Mucosa of descending colon (tissue), 3 donors: ENCODE measurements at regions not wholly inside any gene's neighbourhood (a gene's known extent, or its start where the extent isn't known, plus 50 kb on each side); places are given as distances from the start of the nearest gene placed in this dataset.

Source experiments
- ATAC-seq: fragments of 200-7000 bp; cut with Tn5 transposase; one replicate; pipeline ENCODE4 v1.9.1; 2020; ENCODE audit warnings: mild to moderate bottlenecking, moderate library complexity
- DNase-seq, 3 donors: peaks; one replicate each; pipeline ENCODE4 v3.0.0-alpha.2; 2020
- H3K36me3 ChIP-seq: fragments of 200-600 bp; one replicate; pipeline ENCODE4 v1.8.0; 2021; ENCODE audit warnings: low read depth, mild to moderate bottlenecking
- H3K4me1 ChIP-seq: fragments of 200-600 bp; one replicate; pipeline ENCODE4 v1.8.0; 2021; ENCODE audit warnings: low read depth, mild to moderate bottlenecking
- H3K4me3 ChIP-seq: fragments of 200-600 bp; one replicate; pipeline ENCODE4 v1.8.0; 2021; ENCODE audit warnings: mild to moderate bottlenecking
- H3K9me3 ChIP-seq: fragments of 200-600 bp; one replicate; pipeline ENCODE4 v1.8.0; 2021; ENCODE audit warnings: mild to moderate bottlenecking
- intact Hi-C, 2 donors: fragments of 100-400 bp; cut with DNase I in 1 of 2; cut with micrococcal nuclease in 1 of 2; formaldehyde crosslinking; loops; one replicate each; pipeline versions ENCODE4 v1.11.0 to v1.11.1; 2022; cut with DNase I, micrococcal nuclease
- TF ChIP-seq, protein P1 (sequence below): fragments of 200-600 bp; IDR thresholded peaks from one replicate; pipeline ENCODE4 v1.8.0; 2022; ENCODE audit warnings: antibody characterized with exemption, mild to moderate bottlenecking
- donor health status: DM: no; HTN: no; CAD: no; lungs with moderate emphysema.
- donor health status: DM: no; HTN: no; CAD: no.
- donor health status: DM: no; HTN: yes; CAD: no.

DNA sequence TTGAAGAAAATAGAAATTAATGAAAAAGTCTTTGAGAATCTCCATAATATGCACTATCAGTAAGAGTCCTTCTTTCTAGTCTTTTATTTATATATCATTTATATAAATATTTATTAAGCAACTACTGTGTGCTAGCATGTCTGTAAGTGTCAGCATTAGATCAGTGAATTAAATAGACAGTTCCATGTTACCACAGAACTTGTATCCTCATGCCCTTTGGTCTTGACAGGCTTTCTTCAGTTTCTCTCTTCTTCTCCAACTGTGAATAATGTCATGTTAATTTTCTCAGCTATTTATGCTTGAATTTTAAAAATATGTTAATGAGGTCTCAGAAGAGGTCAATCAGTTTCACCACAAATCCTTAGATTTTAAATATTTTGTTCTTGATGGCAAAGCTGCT is 389.6 kb upstream of the TRAM1L1 start:
- Histone ChIP-seq H3K4me1 (no peaks in the 10 kb centered on the region), H3K36me3 (no peaks in the 10 kb centered on the region), H3K9me3 (no peaks in the 10 kb centered on the region), H3K4me3 (no peak overlapping the region)
- intact Hi-C loops, result no loop called here
- DNase-seq (no peak), ATAC-seq (no peak)
- TF ChIP-seq, protein P1, sequence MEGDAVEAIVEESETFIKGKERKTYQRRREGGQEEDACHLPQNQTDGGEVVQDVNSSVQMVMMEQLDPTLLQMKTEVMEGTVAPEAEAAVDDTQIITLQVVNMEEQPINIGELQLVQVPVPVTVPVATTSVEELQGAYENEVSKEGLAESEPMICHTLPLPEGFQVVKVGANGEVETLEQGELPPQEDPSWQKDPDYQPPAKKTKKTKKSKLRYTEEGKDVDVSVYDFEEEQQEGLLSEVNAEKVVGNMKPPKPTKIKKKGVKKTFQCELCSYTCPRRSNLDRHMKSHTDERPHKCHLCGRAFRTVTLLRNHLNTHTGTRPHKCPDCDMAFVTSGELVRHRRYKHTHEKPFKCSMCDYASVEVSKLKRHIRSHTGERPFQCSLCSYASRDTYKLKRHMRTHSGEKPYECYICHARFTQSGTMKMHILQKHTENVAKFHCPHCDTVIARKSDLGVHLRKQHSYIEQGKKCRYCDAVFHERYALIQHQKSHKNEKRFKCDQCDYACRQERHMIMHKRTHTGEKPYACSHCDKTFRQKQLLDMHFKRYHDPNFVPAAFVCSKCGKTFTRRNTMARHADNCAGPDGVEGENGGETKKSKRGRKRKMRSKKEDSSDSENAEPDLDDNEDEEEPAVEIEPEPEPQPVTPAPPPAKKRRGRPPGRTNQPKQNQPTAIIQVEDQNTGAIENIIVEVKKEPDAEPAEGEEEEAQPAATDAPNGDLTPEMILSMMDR, result no peak

DNA sequence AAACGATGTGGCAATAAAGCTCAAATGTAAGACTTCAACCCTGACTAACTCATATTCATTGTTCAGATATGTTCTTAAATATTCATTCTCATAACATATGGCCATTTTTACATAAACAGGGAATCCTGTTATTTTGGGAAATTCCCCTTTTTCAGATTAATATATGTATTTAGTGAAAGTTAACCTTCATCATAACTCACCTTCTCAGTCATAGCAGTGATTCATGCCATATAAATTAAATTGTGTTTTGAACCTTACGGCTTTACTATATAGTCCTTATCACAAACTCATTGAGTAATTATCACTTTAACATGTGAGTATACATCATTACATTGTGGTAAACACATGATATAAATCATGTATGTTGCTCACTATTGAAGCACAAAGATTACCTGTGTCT is 392.5 kb upstream of the TRAM1L1 start:
- DNase-seq (no peak), ATAC-seq (no peak)
- Histone ChIP-seq H3K36me3 (no peaks in the 10 kb centered on the region), H3K4me1 (no peaks in the 10 kb centered on the region), H3K9me3 (no peaks in the 10 kb centered on the region), H3K4me3 (no peak overlapping the region)
- TF ChIP-seq, protein P1, result no peak
- intact Hi-C loops, result no loop called here

DNA sequence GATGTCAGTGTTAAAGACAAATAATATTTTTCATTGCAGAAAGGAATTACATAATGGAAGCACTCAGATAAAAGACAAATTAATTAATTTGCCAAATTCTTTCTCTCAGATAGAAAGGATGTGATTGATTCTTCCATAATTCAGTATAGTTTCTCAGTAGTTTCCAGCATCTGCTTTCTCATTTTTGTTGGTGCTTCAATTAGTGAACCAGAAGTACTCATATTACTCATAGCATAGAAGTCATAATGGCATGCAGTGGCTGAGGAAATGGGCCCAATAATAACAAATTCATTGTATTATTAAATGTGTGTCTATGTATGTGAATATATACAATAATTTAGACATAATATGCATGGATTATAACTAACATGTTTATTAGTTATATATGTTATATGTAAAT is 393.3 kb upstream of the TRAM1L1 start:
- no peak for DNase-seq
- TF ChIP-seq, protein P1, result no peak
- intact Hi-C loops, result no loop called here

DNA sequence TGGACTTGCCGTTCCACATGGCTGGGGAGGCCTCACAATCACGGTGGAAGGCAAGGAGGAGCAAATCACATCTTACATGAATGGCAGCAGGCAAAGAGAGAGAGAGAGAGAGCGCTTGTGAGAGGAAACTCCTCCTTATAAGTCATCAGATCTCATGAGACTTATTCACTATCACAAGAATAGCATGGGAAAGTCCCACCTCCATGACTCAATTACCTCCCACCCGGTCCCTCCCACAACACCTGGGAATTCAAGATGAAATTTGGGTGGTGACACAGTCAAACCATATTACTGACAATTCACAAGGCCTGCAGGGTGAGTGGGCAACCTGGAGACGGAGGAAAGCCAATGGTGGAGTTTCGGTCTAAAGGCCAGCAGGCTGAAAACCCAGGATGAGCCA is 394.3 kb upstream of the TRAM1L1 start:
- no peak overlapping the region for H3K4me3 ChIP-seq
- no peaks in the 10 kb centered on the region for H3K36me3 ChIP-seq
- DNase-seq, result no peak
- TF ChIP-seq, protein P1, result no peak
- H3K9me3 ChIP-seq, result no peaks in the 10 kb centered on the region
- no peak for ATAC-seq
- no peaks in the 10 kb centered on the region for H3K4me1 ChIP-seq
- intact Hi-C loops, result no loop called here

More for the DNA sequence above, 393.3 kb upstream of the TRAM1L1 start:
- Histone ChIP-seq H3K36me3 (no peaks in the 10 kb centered on the region), H3K4me3 (no peak overlapping the region), H3K4me1 (no peaks in the 10 kb centered on the region), H3K9me3 (no peaks in the 10 kb centered on the region)
- ATAC-seq, result no peak

DNA sequence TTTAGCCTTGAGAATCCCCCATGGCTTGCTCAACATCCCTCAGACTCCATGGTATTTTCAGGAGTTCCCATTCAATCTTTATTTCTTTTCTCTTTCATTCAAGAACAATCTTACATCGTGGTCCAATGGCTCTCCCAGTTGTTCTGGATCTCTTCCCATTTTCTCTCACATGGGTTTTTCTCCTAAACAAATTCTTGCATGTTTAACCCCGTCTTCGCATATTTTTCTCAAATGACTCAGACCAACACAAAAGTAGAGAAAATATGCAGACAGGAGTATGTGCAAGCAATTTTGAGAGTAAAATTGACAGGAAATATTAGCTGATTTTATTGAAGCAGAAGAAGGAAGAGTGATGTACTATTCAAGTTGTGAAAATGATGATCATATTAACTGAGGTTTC is 396.4 kb upstream of the TRAM1L1 start:
- ATAC-seq, result no peak
- no peaks in the 10 kb centered on the region for H3K36me3 ChIP-seq
- no peak for DNase-seq
- no peak overlapping the region for H3K4me3 ChIP-seq
- TF ChIP-seq, protein P1, result no peak
- no peaks in the 10 kb centered on the region for H3K4me1 ChIP-seq
- H3K9me3 ChIP-seq, result no peaks in the 10 kb centered on the region
- intact Hi-C loops, result no loop called here

DNA sequence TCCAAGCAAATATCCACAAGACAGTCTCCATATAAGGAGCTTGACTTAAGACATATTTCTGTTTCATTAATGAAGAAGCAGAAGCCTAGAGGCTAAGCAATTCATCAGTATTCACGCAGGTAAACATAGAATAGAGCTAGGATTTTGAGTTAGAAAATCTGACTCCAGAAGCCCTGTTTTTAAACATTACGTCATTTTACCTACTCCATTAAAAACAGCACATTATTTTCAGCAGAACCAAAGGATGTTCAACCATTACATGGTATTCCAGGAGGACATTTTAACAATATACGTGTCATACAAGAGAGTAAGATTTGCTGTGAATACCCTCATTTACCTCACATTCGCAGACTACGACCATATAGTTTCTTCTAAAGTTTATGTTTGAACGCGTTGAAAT is 403.3 kb upstream of the TRAM1L1 start:
- intact Hi-C loops, result no loop called here

More for the DNA sequence above, 403.3 kb upstream of the TRAM1L1 start:
- TF ChIP-seq, protein P1, result no peak
- ATAC-seq (no peak), DNase-seq (no peak)
- Histone ChIP-seq H3K36me3 (no peaks in the 10 kb centered on the region), H3K4me3 (no peak overlapping the region), H3K4me1 (no peaks in the 10 kb centered on the region), H3K9me3 (no peaks in the 10 kb centered on the region)
